Ovary (tissue), 3 donors: ENCODE measurements at regions not wholly inside any gene's neighbourhood (a gene's known extent, or its start where the extent isn't known, plus 50 kb on each side); places are given as distances from the start of the nearest gene placed in this dataset.

Source experiments
- EP300 ChIP-seq: sonication (generic); formaldehyde crosslinking; IDR thresholded peaks from one replicate; pipeline ENCODE4 v1.6.1; 2017; ENCODE audit warnings: antibody characterized with exemption
- TF ChIP-seq, protein P1 (sequence below), 3 donors: fragments of 450-650 bp in 2 of 3; fragments of 200-600 bp in 1 of 3; IDR thresholded peaks; one replicate each; pipeline versions ENCODE4 v1.5.1 to v1.8.0; 2016 to 2022; ENCODE audit warnings: antibody characterized with exemption in 3 of 3, mild to moderate bottlenecking in 1 of 3
- donor health status: DM: no; HTN: no; CAD: no.

DNA sequence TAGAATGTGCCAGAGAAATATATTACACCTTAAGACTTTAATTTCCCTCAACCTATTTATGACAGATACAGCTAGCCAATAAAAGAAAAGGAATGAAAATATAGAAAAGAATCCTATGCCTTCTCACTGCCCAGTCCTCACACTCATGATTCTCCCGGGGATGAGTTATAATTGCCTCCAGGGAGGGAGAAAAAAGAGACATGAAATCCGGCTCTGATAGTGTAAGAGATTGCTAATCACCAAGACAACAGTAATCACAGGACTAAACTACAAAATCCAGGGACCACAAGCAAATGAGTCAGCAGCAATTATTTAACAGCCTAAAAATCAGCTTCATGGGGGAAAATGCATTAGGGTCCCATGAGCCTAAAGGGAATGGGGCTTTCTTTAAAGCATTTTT lies 95.9 kb upstream of the DUSP21 start:
- TF ChIP-seq, protein P1, sequence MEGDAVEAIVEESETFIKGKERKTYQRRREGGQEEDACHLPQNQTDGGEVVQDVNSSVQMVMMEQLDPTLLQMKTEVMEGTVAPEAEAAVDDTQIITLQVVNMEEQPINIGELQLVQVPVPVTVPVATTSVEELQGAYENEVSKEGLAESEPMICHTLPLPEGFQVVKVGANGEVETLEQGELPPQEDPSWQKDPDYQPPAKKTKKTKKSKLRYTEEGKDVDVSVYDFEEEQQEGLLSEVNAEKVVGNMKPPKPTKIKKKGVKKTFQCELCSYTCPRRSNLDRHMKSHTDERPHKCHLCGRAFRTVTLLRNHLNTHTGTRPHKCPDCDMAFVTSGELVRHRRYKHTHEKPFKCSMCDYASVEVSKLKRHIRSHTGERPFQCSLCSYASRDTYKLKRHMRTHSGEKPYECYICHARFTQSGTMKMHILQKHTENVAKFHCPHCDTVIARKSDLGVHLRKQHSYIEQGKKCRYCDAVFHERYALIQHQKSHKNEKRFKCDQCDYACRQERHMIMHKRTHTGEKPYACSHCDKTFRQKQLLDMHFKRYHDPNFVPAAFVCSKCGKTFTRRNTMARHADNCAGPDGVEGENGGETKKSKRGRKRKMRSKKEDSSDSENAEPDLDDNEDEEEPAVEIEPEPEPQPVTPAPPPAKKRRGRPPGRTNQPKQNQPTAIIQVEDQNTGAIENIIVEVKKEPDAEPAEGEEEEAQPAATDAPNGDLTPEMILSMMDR (IDR thresholded peaks at IDR 0.05): no peak
- TF ChIP-seq EP300: no peak
